Femur (tissue), 1 donor: ENCODE measurements at regions not wholly inside any gene's neighbourhood (a gene's known extent, or its start where the extent isn't known, plus 50 kb on each side); places are given as distances from the start of the nearest gene placed in this dataset.
A peak's percentile ranks its signal among the peaks of the same experiment; 100 is the strongest.

ENCODE experiments used
- DNase-seq: peaks from one replicate; pipeline ENCODE4 v3.0.0-alpha.2; 2017

DNA sequence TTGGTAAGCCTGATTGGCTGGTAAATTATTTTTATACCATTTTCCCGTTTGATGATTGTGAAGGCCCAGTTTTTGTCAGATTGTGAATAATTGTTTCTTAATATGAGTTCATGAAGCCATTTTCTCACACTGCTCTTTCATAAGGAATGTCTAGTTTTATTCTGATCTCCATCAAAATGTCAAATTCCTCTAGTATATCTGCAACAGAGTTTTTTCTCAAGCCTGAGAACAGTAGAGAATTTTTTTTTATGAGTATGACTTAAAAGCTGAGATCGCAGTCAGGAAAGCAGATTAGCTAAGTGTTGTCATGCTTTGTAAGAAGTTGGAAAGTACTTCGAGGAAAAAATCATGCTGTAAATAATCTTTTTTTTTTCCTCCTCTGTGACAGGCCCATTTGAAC lies 484.9 kb upstream of the ATP2B1 start:
- DNase-seq: no peak

DNA sequence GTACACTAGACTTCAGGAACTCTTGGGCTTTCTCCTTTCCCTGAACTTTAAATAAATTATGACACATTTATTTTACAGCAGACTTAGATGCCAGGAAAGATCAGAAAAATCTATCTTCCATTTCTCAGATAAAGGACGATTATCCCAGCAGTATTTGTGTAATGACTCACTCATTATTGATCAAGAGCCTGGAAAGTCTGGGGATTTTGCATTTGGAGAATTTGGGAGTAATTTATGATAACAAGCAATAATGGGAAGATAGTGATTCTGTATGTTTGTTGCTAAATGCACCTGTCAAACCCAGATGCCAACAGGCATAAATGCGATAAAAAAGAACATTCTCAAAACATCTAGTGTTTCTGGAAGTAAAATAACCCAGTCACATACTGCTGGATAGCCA lies 480.2 kb upstream of the ATP2B1 start:
- DNase-seq: no peak

DNA sequence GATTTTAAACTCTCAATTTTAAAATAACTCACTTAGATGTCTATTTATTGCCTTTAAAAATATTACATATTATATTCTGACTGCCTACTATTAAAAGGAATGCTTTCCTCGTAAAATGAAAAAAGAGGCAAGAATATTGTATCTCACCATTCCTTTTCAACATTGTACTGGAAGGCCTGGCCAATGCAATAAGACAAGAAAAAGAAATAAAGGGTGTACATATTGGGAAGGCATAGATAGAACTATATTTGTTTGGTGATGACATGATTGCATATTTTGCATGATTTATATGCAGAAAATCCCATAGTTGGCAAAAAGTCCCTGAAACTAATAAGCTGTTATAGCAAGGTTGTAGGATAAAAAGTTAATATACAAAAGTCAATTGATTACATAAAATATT lies 474.6 kb upstream of the ATP2B1 start:
- no peak for DNase-seq

DNA sequence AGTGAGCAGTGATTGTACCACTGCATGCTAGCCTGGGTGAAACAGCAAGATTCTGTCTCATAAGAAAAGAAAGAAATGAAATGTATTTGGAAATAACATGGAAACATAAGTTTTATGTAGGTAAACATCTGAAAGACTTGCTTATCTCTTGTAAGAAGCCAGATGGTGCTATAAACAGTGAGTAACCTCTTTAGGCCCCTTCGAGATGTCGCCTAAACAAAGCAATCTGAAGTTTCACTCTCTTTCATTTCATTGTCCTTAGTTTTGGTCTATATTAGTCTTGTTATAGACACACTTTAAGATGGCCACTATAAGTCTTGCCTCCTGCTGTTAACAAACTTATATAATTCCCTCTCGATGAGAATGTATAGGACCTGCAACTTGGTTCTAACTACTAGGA lies 472.6 kb upstream of the ATP2B1 start:
- no peak for DNase-seq

DNA sequence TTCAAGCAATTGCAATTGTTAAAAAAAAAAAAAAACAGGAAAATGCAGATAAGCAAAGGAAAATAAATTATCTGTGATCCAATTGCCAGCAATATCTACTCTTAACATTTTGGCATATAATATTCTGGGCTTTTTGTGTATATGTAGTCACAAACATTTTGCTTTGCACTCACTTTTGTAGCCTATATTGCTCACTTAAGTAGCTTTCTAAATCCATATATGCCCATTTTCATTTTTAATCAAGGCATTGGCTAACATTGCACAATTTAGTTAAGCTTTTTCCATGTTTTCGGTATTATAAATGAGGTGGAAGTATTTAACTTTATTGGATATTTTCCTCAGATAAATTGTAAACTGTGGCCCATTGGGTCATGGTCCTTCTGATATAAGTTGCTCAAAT lies 466.3 kb upstream of the ATP2B1 start:
- DNase-seq: no peak

DNA sequence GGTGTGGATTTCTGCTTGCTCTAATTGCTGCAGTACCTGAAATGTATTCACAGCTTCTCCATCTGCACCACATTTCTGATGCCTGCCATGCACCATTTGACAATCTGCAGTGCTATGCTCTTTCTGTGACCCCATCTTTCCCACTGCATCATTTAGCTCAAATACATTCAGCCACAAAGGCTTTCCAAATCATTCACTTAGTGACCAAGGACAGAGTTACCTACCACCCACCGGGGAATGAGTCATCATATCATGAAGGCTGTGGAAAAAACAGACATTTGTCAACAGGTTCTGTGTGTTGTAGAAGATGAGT lies 465.5 kb upstream of the ATP2B1 start:
- no peak for DNase-seq

DNA sequence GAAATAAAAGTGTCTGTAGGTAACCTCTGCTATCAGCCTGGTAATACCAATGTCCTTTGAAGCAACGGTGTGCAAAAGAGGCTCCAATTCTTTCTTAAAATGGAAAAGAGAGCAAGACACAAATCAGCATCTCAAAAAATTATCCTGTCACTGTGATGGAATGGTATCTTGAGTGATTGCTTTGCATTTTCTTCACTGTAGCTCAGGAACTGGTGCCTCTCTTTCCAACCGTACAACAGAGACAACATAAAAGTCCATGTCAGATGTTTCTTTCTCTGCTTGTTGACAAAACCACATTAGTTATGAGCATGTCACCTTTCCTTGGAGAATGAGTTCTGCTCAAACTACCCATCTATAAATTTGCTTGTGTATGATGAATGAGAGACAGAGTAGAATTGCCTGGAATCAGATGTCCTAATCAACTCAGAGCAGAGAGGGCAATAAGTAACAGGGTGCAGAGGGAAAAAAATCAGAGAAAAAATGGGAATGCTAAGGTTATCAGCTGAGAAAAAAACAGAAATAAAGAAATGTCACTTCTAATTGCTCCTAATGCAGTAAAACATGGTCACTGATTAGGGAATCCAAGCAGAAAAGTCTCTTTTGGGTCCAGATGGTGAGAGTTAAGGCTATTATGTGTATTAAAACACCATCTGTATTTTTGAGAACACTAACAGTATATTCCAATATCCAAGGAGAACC lies 465.0 kb upstream of the ATP2B1 start:
- no peak for DNase-seq

DNA sequence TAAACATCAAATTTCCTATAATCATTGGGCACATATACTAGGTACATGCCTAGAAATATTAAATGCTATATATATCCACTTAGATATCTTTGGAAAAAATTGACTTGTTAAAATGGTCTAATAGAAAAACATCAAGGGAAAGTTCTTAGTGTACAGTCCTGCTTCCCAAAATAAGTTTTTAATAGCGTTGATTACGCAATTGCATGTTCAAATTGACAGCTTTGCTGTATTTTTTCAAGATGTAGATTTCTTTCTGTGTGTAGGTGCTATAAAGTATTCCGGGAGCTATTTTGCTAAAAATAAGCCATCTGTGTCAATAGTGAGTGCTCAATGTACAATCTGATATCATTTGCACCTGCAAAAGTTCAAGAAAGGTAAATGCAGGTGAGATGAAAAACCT lies 463.9 kb upstream of the ATP2B1 start:
- DNase-seq: no peak

DNA sequence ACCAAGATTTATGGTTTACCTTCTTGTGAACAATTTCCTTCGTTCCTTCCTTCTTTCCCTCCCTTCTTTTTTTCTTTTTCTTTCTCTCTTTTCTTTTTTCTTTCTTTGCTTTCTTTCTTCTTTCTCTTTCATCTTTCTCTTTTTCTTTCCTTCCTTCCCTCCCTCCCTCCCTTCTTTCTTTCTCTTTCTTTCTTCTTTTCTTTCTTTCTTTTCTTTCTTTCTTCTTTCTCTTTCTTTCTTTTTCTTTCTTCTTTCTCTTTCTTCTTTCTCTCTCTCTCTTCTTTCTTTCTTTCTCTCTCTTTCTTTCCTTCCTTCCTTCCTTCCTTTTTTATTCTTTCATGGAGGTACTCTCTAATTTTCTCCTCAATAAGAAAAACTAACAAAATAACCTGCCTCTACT lies 462.1 kb upstream of the ATP2B1 start:
- DNase-seq: no peak

DNA sequence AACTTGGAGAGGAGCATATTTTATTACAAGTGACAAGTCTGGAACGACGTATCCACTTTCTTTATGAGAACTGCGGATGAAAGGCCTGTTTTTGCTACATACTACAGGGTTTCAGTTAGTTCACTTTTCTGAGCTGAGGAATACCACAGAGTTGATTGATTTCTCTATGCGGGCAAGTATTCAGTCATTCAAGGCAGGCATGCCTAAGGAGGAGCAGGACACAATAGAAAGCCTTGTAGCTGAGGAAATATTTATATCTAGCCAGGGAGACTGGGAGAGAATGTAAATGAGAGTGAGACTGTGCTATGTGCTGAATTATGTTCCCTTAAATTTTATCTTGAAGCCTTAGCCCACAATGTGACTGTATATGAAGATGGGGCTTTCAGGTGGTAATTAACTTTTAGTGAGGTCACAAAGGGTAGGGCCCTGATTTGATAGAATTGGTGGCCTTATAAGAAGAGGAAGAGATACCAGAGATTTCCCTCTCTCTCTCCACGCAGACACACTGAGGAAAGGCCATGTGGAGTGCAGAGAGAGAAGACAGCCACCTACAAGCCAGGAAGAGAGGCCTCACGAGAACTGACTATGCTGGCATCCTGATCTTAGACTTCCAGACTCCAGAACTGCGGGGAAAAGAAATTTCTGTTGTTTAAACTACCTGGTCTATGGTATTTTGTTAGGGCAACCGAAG lies 459.0 kb upstream of the ATP2B1 start:
- no peak for DNase-seq

DNA sequence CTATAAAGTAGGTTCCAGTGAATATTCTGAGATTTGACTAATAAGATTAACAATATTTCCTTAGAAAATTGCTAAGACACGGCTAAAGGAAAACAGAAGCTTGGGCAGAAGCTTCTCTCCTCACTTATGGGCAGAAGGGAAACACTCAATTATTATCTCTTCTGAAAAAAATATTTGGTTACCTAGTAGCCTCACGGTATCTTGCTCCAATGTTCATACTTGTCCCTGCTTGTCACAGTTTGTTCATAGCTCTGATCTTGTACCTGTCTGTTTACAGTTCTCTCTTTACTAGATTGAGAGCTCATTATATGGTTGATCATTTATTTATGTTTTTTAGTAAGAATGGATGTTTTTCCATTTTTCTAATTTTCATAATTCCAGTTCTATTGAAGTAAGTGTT lies 458.0 kb upstream of the ATP2B1 start:
- no peak for DNase-seq

DNA sequence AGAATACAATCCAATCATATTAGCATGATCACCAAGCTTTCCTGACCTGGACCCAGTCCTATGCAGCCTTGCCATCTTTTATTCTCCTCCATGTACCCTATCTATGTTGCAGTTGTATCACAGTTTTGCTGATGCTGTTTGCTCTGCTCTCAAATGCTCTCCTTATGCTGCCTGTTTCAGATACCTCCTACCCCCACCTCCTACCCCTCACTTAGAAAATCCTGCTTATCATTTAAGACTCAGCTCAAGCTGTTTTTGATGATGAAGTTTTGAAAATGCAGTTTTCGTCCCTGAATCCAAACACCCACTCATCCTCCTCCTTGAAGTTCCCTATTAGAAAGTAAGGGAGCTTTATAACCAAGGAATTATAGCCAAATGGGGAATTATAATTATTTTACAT lies 457.4 kb upstream of the ATP2B1 start:
- DNase-seq: no peak

DNA sequence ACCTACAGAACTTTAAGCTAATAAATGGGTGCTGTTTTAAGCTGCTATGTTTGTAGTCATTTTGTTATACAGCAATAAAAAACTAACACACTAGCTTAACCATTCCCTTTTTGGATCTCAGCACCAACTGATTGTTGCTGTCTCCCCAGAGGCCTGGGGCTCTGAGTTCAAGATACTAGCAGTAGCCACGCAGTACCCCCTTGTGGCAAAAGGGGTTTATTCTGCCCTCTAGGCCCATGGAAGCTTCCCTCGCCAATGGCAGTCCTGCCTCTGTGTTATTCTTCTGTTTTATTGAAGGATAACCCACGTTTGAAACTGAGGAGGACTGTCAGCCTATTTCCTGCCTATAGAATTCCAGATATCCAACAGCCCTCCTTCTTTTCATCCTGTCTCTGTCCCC lies 455.3 kb upstream of the ATP2B1 start:
- DNase-seq: no peak

DNA sequence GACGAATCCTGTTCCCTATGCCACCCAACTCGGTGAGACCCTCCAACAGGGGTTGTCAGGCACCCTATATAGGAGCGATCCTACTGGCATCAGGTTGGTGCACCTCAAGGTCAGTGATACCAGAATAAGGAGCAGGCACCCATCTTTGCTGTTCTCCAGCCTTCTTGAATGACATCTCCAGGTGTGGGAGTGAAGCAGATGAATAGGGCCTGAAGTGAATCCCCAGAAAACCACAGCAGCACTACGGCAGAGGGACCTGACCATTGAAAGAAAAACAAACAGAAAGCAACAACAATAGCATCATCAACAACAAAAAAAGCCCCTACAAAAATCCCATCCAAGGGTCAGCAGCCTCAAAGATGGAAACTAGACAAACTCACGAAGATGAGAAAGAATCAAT lies 445.2 kb upstream of the ATP2B1 start:
- DNase-seq: no peak

DNA sequence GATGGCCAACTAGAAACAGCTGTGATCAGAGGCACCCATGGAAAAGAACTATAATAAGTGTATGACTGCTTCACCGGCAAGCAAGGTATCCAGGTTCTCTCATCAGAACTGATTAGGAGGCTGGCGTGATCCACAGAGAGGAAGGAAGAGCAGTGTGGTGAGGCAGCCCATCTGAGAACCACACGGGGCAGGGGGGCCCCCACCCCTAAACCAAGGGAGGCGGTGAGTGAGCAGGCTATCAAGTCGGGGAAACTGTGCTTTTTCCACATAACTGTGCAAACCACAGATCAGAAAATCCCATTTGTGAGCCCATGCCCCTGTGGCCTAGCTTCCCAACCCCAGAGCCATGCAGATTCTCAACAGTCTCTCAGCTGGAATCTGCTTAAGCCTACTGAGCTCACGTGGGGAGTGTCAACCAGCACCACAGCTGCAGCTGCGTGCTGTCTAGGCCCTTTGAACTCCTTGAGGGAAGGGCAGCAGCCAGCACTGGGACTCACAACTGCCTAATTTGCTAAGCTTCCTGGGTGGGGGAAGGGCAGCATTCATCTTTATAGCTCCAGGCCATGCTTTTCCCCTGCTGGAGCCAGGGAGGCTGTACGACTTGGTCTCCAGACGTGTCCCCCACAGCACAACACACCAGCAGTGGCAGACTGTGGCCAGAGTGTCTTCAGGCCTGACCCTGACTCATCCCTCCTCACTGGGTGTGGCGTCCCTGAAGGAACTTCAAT lies 444.4 kb upstream of the ATP2B1 start:
- DNase-seq: no peak

DNA sequence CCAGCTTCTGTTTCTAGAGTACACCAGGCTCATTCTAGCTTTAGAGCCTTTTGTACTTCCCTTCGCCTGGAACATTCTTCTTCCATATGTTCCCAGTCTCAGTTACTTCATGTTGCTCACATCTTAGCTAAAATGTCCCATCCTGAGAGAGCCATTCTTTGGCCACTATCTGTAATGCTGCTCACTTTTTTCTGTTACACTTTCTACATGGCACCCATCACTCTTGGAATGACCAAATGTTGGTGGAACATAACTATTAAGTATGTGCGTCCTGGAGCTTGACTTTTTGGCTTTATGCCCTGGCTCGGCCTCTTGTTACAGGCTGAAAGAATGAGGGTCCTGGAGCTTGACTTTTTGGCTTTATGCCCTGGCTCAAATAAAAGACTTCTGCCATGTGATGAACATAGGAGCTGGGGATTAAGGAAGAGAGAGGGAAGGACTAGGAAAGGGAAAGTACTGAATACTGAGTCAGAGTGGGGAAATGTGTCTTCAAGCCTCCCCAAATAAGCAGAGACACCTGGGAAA lies 442.9 kb upstream of the ATP2B1 start:
- DNase-seq: no peak

DNA sequence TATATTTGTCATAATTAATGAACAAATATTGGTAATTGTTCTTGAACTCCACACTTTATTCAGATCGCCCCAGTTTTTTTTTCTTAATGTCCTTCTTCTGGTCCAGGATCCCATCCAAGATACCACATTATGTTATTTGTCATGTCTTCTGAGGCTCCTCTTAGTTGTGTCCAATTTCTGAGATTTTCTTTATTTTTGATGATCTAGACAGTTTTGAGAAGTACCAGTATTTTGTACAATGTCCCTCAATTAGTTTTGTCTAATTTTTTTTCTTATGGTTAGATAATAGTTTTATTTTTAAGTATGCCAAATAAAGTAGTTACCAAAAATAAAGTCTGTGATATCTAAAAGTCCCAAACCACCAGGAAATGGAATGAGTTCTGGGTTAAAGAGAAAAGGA lies 440.8 kb upstream of the ATP2B1 start:
- no peak for DNase-seq

DNA sequence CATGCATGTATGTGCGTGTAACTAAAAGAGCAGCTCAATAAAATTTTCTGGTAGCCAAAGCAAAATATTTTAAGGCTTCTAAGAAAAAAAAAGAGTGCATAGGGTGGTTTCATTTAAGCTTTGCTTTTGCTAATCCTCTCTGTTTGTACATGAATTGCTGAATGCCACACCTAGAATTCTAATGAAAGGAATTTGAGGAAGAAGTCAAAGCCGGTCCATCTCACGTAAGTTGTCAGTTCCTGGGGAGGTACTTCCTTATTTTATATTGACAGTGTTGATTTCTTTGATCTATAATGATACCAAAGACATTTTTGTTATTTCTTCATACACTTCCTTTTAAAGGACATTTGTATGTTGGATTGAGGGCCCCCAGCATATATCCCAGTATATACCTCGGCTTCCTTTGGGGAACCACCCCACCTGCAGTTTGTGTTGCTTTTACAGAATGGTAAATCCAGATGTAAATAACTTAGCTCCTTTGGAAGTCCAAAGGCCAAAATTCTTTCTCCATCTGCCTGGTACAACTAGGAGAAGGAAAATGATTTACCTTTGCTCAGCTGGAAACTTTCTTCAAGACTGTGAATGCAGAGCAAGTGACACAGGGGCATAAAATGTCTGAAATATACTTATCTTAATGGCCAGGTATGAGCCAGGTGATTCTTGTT lies 420.9 kb upstream of the ATP2B1 start:
- DNase-seq: no peak

DNA sequence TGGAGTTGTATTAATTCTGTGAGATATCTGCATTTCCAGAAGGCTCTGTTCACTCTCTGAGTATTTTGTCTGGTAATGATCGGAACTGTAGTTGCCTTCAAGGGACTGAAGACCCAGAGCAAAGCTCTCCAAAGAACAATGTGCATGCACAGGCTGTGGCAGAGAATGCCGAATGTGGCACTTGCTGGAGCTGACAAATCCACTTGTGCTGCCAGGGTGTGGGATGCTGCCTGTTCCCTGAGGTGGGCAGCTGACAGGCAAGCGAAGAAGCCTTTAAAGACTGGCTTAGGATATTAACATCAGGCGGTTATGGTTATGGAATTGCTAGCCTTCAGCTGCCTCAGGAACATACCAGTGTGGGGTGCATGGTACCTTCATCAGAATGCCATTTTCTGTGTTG lies 419.9 kb upstream of the ATP2B1 start:
- DNase-seq: no peak

DNA sequence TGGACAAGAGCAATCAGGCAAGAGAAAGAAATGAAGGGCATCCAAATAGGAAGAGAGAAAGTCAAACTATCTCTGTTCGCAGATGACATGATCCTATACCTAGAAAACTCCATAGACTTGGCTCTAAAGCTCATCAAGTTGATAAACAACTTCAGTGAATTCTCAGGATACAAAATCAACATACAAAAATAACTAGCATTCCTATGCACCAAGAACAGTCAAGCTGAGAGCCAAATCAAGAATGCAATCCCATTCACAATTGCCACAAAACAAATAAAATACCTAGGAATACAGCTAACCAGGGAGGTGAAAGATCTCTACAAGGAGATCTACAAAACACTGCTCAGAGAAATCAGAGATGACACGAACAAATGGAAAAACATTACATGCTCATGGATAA lies 417.5 kb upstream of the ATP2B1 start:
- no peak for DNase-seq

DNA sequence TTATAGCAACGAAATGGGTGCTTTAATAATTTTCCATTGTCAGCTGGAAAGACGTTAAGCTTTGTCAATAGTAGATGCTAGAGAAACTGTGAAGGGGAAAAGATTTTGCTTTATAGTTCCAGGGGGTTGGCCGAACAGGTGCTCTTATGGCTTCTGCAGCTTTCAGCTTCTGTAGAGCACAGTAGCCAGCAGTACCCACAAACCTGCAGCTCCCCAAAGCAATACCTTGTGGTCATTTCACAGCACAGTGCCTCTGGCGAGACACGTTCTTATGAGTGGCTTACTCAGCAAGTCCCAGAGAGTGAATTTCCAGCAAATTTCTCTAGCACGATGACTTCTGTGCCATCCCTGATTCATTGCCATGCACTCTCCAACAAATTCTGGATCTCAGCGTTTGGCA lies 416.3 kb upstream of the ATP2B1 start:
- DNase-seq: no peak

DNA sequence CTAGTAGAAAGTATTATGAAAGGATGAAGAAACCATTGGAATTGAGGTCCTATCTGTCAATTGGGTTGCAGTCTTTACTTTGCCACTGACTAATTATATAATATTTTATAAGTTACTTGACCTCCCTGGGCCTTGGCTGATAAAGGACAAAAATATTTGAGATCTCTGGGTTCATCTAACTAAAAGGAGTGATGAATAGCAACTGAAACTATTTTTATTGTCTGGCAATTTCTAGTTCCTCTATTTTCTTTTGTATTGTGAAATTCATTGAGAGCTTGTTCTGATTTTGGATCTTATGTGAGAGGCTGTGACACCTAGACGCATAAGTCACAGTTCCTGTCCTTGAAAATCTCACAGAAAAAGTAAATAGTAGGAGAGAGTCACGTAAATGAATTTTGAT lies 415.7 kb upstream of the ATP2B1 start:
- DNase-seq: no peak

DNA sequence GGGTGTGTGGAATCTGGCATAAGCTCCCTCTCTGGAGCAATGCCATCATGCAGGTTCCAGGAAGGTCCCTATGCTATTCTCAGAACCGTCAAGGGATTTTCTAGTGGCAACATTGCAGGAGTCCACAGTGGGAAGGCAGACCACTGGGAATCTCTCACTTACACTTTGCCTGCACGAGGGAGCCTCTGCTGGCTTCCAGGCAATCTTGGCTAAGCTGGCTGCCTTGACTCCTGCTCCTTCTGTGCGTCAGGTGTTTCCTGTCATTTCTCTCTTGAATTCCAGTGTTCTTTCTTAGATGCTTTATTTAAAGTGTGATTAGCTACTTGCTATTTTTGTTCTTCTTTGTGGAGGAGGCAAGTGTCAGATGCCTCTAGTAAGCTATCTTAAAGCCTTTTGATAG lies 414.0 kb upstream of the ATP2B1 start:
- DNase-seq: peak; percentile 30

DNA sequence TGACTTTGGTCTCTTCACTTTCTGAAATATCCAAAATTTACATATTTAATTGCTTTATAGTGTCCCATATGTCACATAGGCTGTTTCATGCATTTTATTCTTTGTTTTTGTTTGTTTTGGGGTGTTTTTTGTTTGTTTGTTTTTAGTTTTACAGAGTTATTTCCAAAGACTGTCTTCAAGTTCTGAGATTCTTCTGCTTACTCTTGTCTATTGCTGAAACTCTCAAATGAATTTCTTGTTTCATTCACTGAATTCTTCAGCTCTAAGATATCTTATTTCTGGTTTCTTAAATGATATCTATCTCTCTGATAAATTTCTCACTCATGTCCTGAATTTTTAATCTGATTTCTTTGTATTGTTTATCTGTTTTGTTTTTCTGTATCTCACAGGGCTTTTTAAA lies 412.0 kb upstream of the ATP2B1 start:
- no peak for DNase-seq
